ENCODE measurements at regions not wholly inside any gene's neighbourhood (a gene's known extent, or its start where the extent isn't known, plus 50 kb on each side); places are given as distances from the start of the nearest gene placed in this dataset.

DNA sequence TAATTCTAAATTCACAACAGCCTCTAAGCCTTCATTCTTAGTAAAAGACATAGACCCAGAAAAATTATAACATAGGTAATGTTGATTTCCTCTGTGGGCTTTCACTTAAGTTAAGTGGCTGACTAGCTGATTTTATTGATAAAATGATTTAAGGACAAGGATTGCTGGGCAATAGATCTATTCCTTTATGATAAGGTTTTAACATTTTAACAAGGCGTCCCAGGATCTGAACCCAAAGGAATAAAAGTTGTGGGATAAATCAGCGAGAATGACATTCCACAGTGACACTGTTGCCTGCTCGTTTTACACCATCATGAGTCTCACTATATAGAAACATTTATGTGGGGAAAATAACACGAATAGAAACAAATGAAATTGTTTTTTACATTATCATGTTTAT lies 1151.0 kb downstream of the ZPLD1 start:
- Histone ChIP-seq H2AFZ (ENCODE audit: low read depth, low read length) (no peak overlapping the region), H3K9me3 (ENCODE audit: low read length) (no peaks in the 10 kb centered on the region), H3K79me2 (replicated peaks; ENCODE audit: insufficient read depth, low read length) (no peaks in the 10 kb centered on the region), H3K9me2 (ENCODE audit: insufficient read depth, low read length) (no peaks in the 10 kb centered on the region), H3K9ac (ENCODE audit: low read length) (no peak overlapping the region), H4K20me1 (ENCODE audit: insufficient read depth) (no peaks in the 10 kb centered on the region), H3K4me2 (ENCODE audit: low read length) (no peak overlapping the region), H3K4me3 (ENCODE audit: low read length) (no peak overlapping the region), H3K27ac (ENCODE audit: low read length) (no peak overlapping the region), H3K27me3 (ENCODE audit: insufficient read depth, low read depth, low read length) (no peaks in the 10 kb centered on the region), H3K36me3 (ENCODE audit: insufficient read depth, low read length) (no peaks in the 10 kb centered on the region), H3F3A (ENCODE audit: insufficient read depth, low read length, poor library complexity, severe bottlenecking) (no peaks in the 10 kb centered on the region)
- TF ChIP-seq MXI1 (conservative IDR thresholded peaks at IDR 0.05; ENCODE audit: poor library complexity, severe bottlenecking): no peak
- TF ChIP-seq REST (IDR thresholded peaks at IDR 0.05; ENCODE audit: borderline replicate concordance): no peak
- no peak for TF ChIP-seq POLR2AphosphoS5 (IDR thresholded peaks at IDR 0.05)
- no peak for TF ChIP-seq RAD21 (conservative IDR thresholded peaks at IDR 0.05)
- TF ChIP-seq EZH2 (IDR thresholded peaks at IDR 0.05; ENCODE audit: borderline replicate concordance, insufficient read depth, low read length, poor library complexity, severe bottlenecking): no peak
- TF ChIP-seq SMC3 (conservative IDR thresholded peaks at IDR 0.05; ENCODE audit: poor library complexity): no peak
- TF ChIP-seq, protein P1, sequence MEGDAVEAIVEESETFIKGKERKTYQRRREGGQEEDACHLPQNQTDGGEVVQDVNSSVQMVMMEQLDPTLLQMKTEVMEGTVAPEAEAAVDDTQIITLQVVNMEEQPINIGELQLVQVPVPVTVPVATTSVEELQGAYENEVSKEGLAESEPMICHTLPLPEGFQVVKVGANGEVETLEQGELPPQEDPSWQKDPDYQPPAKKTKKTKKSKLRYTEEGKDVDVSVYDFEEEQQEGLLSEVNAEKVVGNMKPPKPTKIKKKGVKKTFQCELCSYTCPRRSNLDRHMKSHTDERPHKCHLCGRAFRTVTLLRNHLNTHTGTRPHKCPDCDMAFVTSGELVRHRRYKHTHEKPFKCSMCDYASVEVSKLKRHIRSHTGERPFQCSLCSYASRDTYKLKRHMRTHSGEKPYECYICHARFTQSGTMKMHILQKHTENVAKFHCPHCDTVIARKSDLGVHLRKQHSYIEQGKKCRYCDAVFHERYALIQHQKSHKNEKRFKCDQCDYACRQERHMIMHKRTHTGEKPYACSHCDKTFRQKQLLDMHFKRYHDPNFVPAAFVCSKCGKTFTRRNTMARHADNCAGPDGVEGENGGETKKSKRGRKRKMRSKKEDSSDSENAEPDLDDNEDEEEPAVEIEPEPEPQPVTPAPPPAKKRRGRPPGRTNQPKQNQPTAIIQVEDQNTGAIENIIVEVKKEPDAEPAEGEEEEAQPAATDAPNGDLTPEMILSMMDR (IDR thresholded peaks at IDR 0.05; ENCODE audit: poor library complexity, severe bottlenecking): no peak
- no peak for TF ChIP-seq TAF1 (IDR thresholded peaks at IDR 0.05; ENCODE audit: low read depth)
- no peak for TF ChIP-seq EP300 (conservative IDR thresholded peaks at IDR 0.05; ENCODE audit: poor library complexity, severe bottlenecking)

- Histone ChIP-seq H3K9ac (ENCODE audit: low read length) (no peak overlapping the region), H2AFZ (ENCODE audit: low read depth, low read length) (no peak overlapping the region), H4K20me1 (ENCODE audit: insufficient read depth) (no peaks in the 10 kb centered on the region), H3F3A (ENCODE audit: insufficient read depth, low read length, poor library complexity, severe bottlenecking) (no peaks in the 10 kb centered on the region), H3K4me2 (ENCODE audit: low read length) (no peak overlapping the region), H3K36me3 (ENCODE audit: insufficient read depth, low read length) (no peaks in the 10 kb centered on the region), H3K27me3 (ENCODE audit: insufficient read depth, low read depth, low read length) (no peaks in the 10 kb centered on the region), H3K9me3 (ENCODE audit: low read length) (no peaks in the 10 kb centered on the region), H3K9me2 (ENCODE audit: insufficient read depth, low read length) (no peaks in the 10 kb centered on the region), H3K4me3 (ENCODE audit: low read length) (no peak overlapping the region), H3K79me2 (replicated peaks; ENCODE audit: insufficient read depth, low read length) (no peaks in the 10 kb centered on the region), H3K27ac (ENCODE audit: low read length) (no peak overlapping the region)
- TF ChIP-seq REST (IDR thresholded peaks at IDR 0.05; ENCODE audit: borderline replicate concordance) (no peak), EZH2 (IDR thresholded peaks at IDR 0.05; ENCODE audit: borderline replicate concordance, insufficient read depth, low read length, poor library complexity, severe bottlenecking) (no peak), POLR2AphosphoS5 (IDR thresholded peaks at IDR 0.05) (no peak), SMC3 (conservative IDR thresholded peaks at IDR 0.05; ENCODE audit: poor library complexity) (no peak), MXI1 (conservative IDR thresholded peaks at IDR 0.05; ENCODE audit: poor library complexity, severe bottlenecking) (no peak), TAF1 (IDR thresholded peaks at IDR 0.05; ENCODE audit: low read depth) (no peak), EP300 (conservative IDR thresholded peaks at IDR 0.05; ENCODE audit: poor library complexity, severe bottlenecking) (no peak), RAD21 (conservative IDR thresholded peaks at IDR 0.05) (no peak)
- TF ChIP-seq, protein P1 (IDR thresholded peaks at IDR 0.05; ENCODE audit: poor library complexity, severe bottlenecking): no peak
Measured at GRCh38 chr3:103589770-103590169, 1155.0 kb downstream of the ZPLD1 start.
